NCI-H345 treated with DMSO at 0.1 percent for 48 hours (cell line): ENCODE measurements at regions not wholly inside any gene's neighbourhood (a gene's known extent, or its start where the extent isn't known, plus 50 kb on each side); places are given as distances from the start of the nearest gene placed in this dataset.
A peak's percentile ranks its signal among the peaks of the same experiment; 100 is the strongest.
"Not testable (repeated sequence)": the region's sequence is repeated elsewhere in the genome, so short reads cannot be mapped to it uniquely, and the experiment has no call there.

ENCODE experiments used
- DNase-seq: peaks from one replicate; lab custom pipeline; 2025; ENCODE audit not compliant: unreplicated experiment; lab: John Stamatoyannopoulos, UW

DNA sequence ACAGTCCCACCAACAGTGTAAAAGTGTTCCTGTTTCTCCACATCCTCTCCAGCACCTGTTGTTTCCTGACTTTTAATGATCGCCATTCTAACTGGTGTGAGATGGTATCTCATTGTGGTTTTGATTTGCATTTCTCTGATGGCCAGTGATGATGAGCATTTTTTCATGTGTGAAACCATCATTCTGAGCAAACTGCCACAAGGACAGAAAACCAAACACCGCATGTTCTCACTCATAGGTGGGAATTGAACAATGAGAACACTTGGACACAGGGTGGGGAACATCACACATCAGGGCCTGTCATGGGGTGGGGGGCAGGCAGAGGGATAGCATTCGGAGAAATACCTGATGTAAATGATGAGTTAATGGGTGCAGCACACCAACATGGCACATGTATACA, 240.8 kb downstream of the FAT3 start:
- not testable (repeated sequence) for DNase-seq

DNA sequence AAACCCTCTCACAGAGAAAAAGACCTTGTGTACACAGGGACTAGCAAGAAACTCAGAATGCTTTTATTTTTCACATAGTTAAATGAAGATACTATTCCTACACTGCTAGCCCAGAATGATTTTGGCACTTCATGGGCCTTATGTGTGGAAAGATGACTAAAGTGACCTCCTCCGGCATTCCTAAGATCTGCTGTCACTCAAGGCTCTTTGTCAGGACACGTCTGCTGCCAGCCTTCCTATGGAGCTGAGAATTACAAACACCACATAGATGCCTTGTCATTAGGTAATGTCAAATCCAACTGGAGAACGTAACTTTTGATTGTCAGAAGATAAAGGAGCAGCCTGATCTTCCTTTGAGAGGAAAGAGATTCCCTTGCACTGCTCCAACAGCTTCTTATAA, 249.1 kb downstream of the FAT3 start:
- no peak for DNase-seq

- DNase-seq, result no peak
These were observed 250.7 kb downstream of the FAT3 start for GRCh38 chr11:92475316-92475715.

GRCh38 chr11:92475819-92476218, 251.2 kb downstream of the FAT3 start:
- DNase-seq, result no peak

DNA sequence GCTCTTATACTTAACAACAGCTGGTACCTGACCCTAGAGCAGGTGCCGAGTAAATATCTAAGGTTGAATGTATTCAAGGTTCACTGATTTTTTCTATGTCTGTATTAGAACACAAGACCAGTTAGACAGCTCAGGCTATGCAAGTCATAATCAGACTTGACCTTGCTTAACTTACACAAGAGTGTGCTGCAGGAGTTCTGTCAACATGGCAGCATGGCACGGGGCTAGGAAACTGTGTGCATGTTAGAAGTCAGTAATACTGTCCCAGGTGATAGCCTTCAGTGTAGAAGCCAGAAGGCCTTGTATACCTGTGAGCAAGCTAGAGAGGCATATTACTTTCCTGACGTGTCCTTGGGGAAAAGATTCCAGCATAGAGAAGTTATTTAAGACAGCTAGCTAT, 253.1 kb downstream of the FAT3 start:
- DNase-seq, result peak; percentile 34

GRCh38 chr11:92480499-92480898, 255.9 kb downstream of the FAT3 start:
- DNase-seq, result no peak

GRCh38 chr11:92482492-92483060, 258.0 kb downstream of the FAT3 start:
- no peak for DNase-seq

DNA sequence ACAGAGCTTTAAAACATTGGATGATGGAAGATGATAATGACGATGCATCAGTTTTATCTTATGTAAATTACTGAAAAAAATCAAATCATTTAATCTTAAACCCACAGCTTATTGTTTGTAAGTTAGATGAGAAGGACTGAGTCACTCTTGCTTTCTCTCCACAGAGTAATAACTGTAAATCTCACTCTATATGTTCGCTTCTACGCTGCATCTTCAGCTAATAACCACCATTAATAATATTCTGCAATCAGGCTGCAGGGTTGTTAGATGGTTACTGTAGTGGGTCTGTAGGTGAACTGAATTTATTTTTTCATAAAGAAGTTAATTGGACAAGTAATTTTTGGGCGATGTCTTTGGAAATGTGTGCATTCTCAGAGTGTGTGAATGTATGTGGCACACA, 260.0 kb downstream of the FAT3 start:
- no peak for DNase-seq

DNA sequence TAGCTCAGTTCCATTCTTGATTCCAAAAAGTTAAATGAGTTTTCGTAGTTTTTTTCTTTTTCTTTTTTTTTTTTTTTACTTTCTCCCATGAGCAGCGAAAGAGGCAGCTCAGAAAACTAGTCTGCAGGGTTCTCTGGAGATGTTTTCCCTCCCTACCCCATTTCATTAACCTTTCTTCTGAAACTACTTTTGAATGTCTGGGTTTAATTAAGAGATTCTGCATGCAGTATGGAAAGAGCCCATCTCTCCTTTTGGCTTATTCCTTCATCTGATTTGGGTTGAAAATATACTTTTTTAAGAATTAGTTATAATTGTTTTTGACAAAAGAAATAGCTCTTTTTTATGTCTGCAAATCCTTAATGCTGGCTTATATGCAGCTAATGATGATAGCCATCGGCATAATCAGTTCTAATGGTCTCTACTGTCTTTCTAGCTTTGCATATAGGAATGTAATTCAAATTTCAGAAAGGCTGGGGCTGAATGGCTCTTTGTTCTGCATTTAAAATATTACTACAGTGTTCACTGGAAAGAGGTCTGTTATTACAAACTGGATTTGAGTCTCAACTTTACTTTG, 265.3 kb downstream of the FAT3 start:
- DNase-seq, result no peak

DNA sequence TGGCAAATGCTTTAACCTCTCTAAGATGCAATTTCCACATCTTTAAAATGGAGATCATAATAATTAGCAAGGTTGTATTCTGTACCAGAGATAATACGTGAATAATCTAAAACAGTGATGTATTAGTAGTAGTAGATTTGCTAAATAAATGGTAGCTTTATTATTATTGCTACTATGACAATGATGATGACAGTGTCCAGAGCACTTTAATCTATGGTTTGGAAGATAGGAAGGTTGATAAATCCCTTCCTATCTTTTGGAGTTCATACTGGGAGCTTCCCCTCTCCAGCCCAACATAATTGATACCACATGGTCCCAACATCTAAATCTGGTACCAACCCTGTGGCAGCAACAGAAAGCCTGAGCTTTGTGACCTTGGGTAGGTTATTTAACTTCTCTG, 267.8 kb downstream of the FAT3 start:
- DNase-seq, result no peak

DNA sequence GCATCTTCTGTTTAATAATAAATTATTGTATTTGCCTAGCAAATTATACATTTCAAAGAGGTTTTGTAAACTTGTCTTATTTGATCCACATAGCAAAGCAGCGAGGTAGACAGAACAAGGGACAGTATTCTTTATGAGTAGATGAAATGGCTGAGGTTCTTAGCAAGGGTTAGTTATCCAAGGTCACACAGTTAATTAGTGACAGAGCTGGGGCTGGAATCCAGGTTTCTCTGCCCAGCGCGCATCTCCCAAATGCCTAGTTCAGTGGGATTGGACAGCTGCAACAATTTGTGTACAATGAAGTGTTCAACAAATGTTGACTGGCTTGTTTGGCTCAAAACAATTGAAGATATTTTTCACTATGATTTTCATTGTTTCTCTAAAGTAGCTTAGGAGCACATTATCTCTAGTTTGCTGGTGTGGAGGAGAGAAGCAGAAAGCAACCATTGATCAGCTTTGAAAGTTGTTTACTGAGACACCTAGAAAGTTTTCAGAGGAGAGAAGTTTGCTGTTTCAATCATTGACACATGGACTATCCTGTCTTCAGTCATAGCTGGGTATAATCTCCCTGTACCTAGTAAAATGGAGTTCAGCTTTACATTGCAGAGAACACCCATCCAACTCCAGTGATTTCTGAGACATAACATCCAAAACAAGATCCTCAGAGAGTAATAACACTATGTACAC, 270.6 kb downstream of the FAT3 start:
- DNase-seq, result no peak

DNA sequence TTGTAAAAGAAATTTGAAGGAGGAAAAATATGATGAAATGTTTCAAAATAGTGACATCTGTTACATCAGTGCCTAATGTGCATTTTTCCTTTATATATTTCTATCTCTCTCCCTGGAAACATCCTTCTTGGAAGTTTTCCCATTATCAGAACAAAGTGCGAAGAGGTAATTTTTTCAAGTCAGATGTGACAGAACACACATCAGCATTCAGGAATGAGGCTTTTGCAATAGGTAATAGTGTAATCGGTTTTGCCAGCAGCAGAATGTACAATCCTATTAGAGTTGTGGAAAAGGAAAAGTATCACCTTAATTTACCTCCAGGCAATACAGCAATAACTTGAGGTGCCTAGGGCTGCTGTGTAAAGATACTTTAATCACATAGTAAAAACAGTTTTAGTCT, 275.8 kb downstream of the FAT3 start:
- DNase-seq, result no peak

DNA sequence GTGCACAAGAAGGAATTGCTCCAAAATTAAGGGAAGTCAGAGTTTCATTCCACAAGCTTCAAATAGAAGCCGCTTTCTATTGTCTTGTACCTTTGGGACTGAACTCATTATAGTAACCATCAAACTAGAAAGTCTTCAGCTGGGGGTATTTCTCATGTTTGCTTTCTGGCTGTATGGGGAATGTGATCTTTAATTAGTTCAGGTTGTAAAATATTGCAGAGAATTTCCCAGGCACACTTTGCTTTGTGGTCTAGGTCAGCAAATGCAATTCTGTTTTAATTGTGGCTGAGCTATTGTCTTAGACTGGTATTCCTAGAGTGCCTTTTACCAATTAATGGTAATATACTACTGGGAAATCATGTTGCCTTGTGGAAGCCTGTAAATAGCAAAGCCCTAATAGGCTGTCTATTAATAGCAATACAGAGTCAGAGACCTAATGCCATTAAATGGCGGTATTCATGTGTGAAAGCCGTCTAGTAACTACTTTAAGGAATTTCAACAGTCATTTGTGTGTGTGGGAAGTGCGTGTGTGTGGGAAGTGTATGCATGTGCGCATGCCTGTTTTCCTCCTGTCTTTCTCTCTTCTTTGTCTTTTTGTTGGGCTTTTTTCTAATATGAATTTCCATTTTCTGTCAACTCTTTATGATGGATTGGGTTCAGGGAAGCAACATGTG, 276.6 kb downstream of the FAT3 start:
- DNase-seq, result no peak

- no peak for DNase-seq
These were observed 279.4 kb downstream of the FAT3 start for GRCh38 chr11:92504004-92504403.

DNA sequence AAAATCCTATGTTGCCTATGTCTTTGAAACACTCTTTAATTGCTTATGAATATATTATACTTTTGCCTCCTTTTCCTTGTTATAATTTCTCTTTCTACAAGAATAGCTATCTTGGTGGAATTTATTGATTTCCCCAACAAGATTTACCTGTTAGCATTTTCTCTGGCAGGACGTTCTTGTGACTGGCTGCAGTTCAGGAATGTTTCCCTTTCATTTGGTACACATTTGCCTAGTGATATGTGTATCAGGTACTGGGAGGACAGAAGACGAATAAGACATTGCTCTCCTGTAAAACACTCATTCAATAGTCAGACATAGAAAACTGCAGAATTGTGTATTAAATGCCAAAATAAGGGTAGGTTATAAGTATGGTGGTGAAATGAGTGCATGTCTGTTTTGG, 279.9 kb downstream of the FAT3 start:
- DNase-seq, result no peak

DNA sequence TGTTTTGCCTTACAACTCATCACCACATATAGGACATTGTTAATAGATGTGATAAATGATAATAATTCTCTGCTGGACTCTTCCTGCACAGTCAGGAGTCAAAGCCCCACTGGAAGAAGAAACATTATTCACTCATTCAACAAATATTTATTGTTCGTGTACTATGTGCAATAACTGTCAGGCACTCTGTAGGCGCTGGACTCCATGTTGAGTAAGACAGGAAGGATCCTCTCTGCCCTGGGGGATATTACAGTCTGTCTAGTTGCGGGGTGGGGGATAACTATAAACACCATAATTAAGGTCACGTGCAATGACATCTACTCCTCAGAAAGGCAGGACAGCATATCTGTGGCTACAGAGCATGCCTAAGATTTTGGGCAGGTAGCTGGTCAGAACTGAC, 281.1 kb downstream of the FAT3 start:
- DNase-seq, result no peak

DNA sequence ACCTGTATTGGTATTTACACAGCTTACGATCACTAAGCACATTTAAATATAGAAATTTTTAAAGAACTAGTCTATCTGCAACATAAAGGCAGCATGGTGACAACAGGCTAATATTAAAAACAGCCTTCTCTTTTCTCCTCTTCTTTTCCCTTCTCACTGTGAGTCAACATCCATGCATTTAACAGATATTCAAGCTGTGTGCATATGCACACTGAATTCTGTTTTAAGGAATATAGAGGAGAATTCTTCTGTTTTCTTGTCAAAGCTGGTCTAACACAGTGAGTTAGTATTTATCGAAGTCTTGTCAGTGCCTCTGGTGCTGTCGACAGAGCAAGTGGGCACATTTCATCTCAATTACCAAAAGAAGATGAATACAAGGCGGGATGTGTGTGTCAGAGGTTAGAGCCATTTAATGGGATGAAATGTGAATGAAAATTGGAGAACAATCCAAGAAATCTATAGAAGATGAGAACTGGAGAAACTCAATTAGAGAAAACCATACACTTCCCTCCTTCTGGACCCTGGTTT, 282.3 kb downstream of the FAT3 start:
- DNase-seq, result no peak

DNA sequence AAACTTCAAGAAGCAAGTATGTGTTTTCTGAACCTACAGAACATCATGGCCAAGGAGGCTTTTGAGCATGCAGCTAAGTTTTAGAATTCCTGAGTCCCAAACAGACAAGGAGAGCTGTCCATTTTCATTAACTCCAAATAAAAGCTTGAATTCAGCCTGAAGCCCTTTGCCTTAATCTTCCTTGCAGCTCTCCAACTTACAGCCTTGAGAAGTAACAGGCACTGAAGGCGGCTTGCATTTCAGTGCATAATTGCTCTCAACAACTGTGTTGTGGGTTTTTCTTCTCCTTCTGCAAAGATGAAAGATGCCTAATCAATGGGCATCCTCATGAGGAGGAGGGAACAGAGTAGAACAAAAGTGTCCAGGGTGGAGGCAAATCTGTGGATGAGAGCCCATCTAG, 286.0 kb downstream of the FAT3 start:
- DNase-seq, result no peak

- no peak for DNase-seq
These were observed 287.0 kb downstream of the FAT3 start for GRCh38 chr11:92511522-92512203.

- DNase-seq, result no peak
These were observed 287.6 kb downstream of the FAT3 start for GRCh38 chr11:92512204-92512569.

GRCh38 chr11:92523611-92524010, 299.0 kb downstream of the FAT3 start:
- no peak for DNase-seq

DNA sequence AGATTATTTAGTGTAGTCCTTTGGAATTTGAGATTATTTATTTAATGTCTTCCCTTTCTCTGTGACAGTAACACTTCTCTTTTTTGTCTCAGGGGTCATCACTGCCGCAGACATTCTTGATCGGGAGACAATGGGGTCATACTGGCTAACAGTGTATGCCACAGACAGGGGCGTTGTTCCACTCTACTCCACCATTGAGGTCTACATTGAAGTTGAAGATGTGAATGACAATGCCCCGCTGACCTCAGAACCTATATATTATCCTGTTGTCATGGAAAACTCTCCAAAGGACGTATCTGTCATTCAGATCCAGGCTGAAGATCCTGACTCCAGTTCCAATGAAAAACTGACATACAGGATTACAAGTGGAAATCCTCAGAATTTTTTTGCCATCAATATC, 299.9 kb downstream of the FAT3 start:
- DNase-seq, result no peak
